Tibial nerve (tissue), 4 donors: ENCODE measurements at regions not wholly inside any gene's neighbourhood (a gene's known extent, or its start where the extent isn't known, plus 50 kb on each side); places are given as distances from the start of the nearest gene placed in this dataset.

Experiments used
- DNase-seq, 2 donors: peaks; one replicate each; pipeline ENCODE4 v3.0.0-alpha.2; 2019; ENCODE audit warnings: low spot score in 2 of 2
- H3K27ac ChIP-seq, 4 donors: fragments of 200-600 bp; sonication (generic) in 3 of 4; one replicate each; pipeline ENCODE4 v1.5.1; 2017 to 2019; ENCODE audit warnings: mild to moderate bottlenecking in 1 of 4
- H3K27me3 ChIP-seq, 2 donors: fragments of 200-600 bp; sonication (generic) in 1 of 2; one replicate each; pipeline versions ENCODE4 v1.5.1 to v1.6.0; 2017 to 2019
- H3K36me3 ChIP-seq, 3 donors: fragments of 200-600 bp; sonication (generic); one replicate each; pipeline ENCODE4 v1.5.1; 2018 to 2019
- H3K4me1 ChIP-seq, 4 donors: fragments of 200-600 bp; sonication (generic) in 3 of 4; one replicate each; pipeline ENCODE4 v1.5.1; 2017 to 2019
- H3K4me3 ChIP-seq, 4 donors: fragments of 200-600 bp; sonication (generic) in 3 of 4; one replicate each; pipeline ENCODE4 v1.5.1; 2017 to 2019; ENCODE audit warnings: mild to moderate bottlenecking in 1 of 4, moderate library complexity in 1 of 4
- H3K9me3 ChIP-seq, 4 donors: fragments of 200-600 bp; sonication (generic) in 3 of 4; one replicate each; pipeline ENCODE4 v1.5.1; 2017 to 2019
- CTCF ChIP-seq, 5 experiments: fragments of 200-600 bp in 3 of 5; fragments of 450-650 bp in 2 of 5; sonication (generic) in 3 of 5; IDR thresholded peaks; one replicate each; pipeline ENCODE4 v1.5.1; 2016 to 2019; ENCODE audit warnings: antibody characterized with exemption in 5 of 5, mild to moderate bottlenecking in 3 of 5, moderate library complexity in 2 of 5
- EP300 ChIP-seq, 2 donors: sonication (generic); formaldehyde crosslinking; IDR thresholded peaks; one replicate each; pipeline ENCODE4 v1.6.1; 2017; ENCODE audit warnings: antibody characterized with exemption in 2 of 2, mild to moderate bottlenecking in 1 of 2
- POLR2A ChIP-seq, 2 donors: fragments of 450-650 bp; IDR thresholded peaks; one replicate each; pipeline ENCODE4 v1.6.1; 2017; ENCODE audit warnings: antibody characterized with exemption in 2 of 2, mild to moderate bottlenecking in 2 of 2, moderate library complexity in 2 of 2
- WGBS, 2 donors: methylation state at CpG; one replicate each; pipeline ENCODE4 v1.1.5; 2018; 5-methylcytosine and 5-hydroxymethylcytosine counted together

GRCh38 chr3:25153136-25153535 lies 274.9 kb upstream of the RARB start:
- H3K27me3 ChIP-seq, result no peaks in the 10 kb centered on the region
- 82% methylated on average over 9 of the region's 9 CpGs for WGBS, 2 donors
- TF ChIP-seq POLR2A (IDR thresholded peaks at IDR 0.05) (no peak), CTCF (IDR thresholded peaks at IDR 0.05) (no peak), EP300 (IDR thresholded peaks at IDR 0.05) (no peak)
- H3K36me3 ChIP-seq, result no peaks in the 10 kb centered on the region
- H3K4me1 ChIP-seq, result peaks cover 0 to 20% (median 7%) of the 10 kb centered on the region in 4 donors
- DNase-seq, result no peak
- H3K9me3 ChIP-seq, result no peaks in the 10 kb centered on the region
- no peak overlapping the region for H3K4me3 ChIP-seq
- no peak overlapping the region for H3K27ac ChIP-seq

- no peaks in the 10 kb centered on the region for H3K27me3 ChIP-seq
- H3K4me1 ChIP-seq, result peaks cover 0 to 20% (median 7%) of the 10 kb centered on the region in 4 donors
- TF ChIP-seq POLR2A (IDR thresholded peaks at IDR 0.05), result no peak
- no peak for TF ChIP-seq EP300 (IDR thresholded peaks at IDR 0.05)
- TF ChIP-seq CTCF (IDR thresholded peaks at IDR 0.05), result no peak
- no peaks in the 10 kb centered on the region for H3K36me3 ChIP-seq
- 84 to 88% methylated on average over 1 of the region's 1 CpG for WGBS, 2 donors
- no peak overlapping the region for H3K27ac ChIP-seq
- no peak for DNase-seq
- no peak overlapping the region for H3K4me3 ChIP-seq
- no peaks in the 10 kb centered on the region for H3K9me3 ChIP-seq
Measured at GRCh38 chr3:25153561-25153960, 274.5 kb upstream of the RARB start.

- Histone ChIP-seq H3K27ac (peak overlapping the region in 1 of 4 donors; percentile 9), H3K4me3 (no peak overlapping the region), H3K36me3 (no peaks in the 10 kb centered on the region), H3K9me3 (no peaks in the 10 kb centered on the region), H3K4me1 (peaks cover 0 to 20% (median 7%) of the 10 kb centered on the region in 4 donors), H3K27me3 (no peaks in the 10 kb centered on the region)
- DNase-seq, result no peak
- 37 to 48% methylated on average over 4 of the region's 4 CpGs for WGBS, 2 donors
- TF ChIP-seq CTCF (IDR thresholded peaks at IDR 0.05) (no peak), POLR2A (IDR thresholded peaks at IDR 0.05) (no peak), EP300 (IDR thresholded peaks at IDR 0.05) (no peak)
Measured at GRCh38 chr3:25155652-25156471, 272.2 kb upstream of the RARB start.

- H3K4me3 ChIP-seq, result no peak overlapping the region
- H3K4me1 ChIP-seq, result peaks cover 0 to 15% (median 5%) of the 10 kb centered on the region in 4 donors
- WGBS, 2 donors, result 22% methylated on average over 5 of the region's 5 CpGs
- TF ChIP-seq POLR2A (IDR thresholded peaks at IDR 0.05) (no peak), CTCF (IDR thresholded peaks at IDR 0.05) (no peak), EP300 (IDR thresholded peaks at IDR 0.05) (no peak)
- no peaks in the 10 kb centered on the region for H3K36me3 ChIP-seq
- no peaks in the 10 kb centered on the region for H3K27me3 ChIP-seq
- H3K9me3 ChIP-seq, result no peaks in the 10 kb centered on the region
- DNase-seq, result peak in 1 of 2 donors; percentile 9
- peak overlapping the region in 2 of 4 donors; percentile 17 to 45 for H3K27ac ChIP-seq
Measured at GRCh38 chr3:25156626-25157025, 271.4 kb upstream of the RARB start.

- no peak for TF ChIP-seq EP300 (IDR thresholded peaks at IDR 0.05)
- TF ChIP-seq CTCF (IDR thresholded peaks at IDR 0.05), result no peak
- DNase-seq, result no peak
- 79 to 98% methylated on average over 3 of the region's 3 CpGs for WGBS, 2 donors
- H3K36me3 ChIP-seq, result no peaks in the 10 kb centered on the region
- peaks cover 0 to 7% (median 0%) of the 10 kb centered on the region in 4 donors for H3K9me3 ChIP-seq
- no peak overlapping the region for H3K4me3 ChIP-seq
- no peaks in the 10 kb centered on the region for H3K4me1 ChIP-seq
- no peaks in the 10 kb centered on the region for H3K27me3 ChIP-seq
- no peak overlapping the region for H3K27ac ChIP-seq
Measured at GRCh38 chr3:25165306-25165705, 262.8 kb upstream of the RARB start.
